Amniotic stem cell (primary cell): ENCODE measurements at regions not wholly inside any gene's neighbourhood (a gene's known extent, or its start where the extent isn't known, plus 50 kb on each side); places are given as distances from the start of the nearest gene placed in this dataset.
"Not testable (repeated sequence)": the region's sequence is repeated elsewhere in the genome, so short reads cannot be mapped to it uniquely, and the experiment has no call there.

ENCODE experiments used
- DNase-seq: peaks from one replicate; lab custom pipeline; 2025; lab: John Stamatoyannopoulos, UW

DNA sequence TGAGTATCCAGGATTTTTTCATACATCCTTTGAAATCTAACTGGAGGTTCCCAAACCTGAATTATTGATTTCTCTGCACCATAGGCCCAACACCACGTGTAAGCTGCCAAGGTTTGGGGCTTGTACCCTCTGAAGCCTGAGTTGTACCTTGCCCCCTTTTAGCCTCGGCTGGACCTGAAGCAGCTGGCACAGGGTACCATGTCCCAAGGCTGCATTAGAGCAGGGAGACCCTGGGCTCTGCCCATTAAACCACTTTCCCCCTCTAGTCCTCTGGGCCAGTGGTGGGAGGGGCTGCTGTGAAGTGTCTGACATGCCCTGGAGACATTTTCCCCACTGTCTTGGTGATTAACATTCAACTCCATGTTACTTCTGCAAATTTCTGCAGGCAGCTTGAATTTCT is 532.9 kb upstream of the NUDT12 start:
- no peak for DNase-seq

GRCh38 chr5:104088876-104089778 is 526.5 kb upstream of the NUDT12 start:
- DNase-seq: no peak

DNA sequence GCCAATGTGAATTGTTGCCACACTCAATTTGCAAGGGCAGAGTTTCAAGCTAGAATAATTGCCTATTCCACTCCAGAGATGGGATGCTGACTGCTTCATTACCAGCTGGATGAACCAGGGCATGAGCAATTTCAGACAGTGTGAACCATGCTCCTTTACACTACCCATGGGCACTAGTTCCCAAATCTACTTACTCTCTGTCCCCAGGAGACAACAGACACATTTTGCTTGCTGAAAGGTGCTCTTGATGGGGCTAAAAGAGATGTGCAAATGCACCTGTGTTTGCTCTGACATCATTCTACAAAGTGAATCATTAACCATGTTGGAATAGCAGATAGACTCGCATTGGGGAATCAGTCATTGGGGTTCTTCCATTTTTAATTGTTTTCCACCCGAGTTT is 522.3 kb upstream of the NUDT12 start:
- no peak for DNase-seq

GRCh38 chr5:104082754-104083153 is 520.2 kb upstream of the NUDT12 start:
- DNase-seq: no peak

DNA sequence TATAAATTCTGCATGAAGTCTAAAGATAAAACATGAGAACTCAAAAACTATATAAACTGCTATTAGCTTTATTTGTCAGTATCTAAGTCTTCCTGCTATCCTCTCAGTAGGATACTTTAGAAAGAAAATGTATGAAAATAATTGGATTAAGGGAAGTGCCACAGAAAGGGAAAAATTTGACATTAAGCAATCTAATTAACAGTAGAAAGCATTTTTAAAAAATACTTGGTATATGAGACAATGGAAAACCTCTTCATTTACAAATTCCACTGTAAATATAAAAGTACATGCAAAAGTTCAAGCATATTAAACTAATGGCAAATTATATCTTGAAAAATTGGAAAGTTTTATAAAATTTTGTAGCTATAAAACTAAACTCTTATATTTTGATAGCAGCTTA is 518.6 kb upstream of the NUDT12 start:
- DNase-seq: no peak

- DNase-seq: no peak
Observed at GRCh38 chr5:104080646-104081175, 518.1 kb upstream of the NUDT12 start.

DNA sequence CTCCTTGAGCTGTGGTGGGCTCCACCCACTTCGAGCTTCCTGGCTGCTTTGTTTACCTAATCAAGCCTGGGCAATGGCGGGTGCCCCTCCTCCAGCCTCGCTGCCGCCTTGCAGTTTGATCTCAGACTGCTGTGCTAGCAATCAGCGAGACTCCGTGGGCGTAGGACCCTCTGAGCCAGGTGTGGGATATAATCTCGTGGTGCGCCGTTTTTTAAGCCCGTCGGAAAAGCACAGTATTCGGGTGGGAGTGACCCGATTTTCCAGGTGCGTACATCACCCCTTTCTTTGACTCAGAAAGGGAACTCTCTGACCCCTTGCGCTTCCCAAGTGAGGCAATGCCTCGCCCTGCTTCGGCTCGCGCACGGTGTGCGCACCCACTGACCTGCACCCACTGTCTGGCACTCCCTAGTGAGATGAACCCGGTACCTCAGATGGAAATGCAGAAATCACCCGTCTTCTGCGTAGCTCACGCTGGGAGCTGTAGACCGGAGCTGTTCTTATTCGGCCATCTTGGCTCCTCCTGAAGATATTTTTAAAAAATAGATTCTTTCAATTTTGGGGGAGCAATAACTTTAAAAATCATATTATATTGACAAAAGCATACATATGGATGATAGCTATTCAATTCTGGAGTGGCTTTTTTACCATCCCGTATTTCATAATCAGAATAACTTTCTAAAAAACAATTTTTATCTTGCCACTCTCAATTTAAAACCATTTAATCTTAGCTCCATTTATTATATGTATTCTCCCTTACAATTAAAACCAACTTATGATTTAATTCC is 517.5 kb upstream of the NUDT12 start:
- not testable (repeated sequence) for DNase-seq

- DNase-seq: no peak
Observed at GRCh38 chr5:104071887-104072286, 509.3 kb upstream of the NUDT12 start.

DNA sequence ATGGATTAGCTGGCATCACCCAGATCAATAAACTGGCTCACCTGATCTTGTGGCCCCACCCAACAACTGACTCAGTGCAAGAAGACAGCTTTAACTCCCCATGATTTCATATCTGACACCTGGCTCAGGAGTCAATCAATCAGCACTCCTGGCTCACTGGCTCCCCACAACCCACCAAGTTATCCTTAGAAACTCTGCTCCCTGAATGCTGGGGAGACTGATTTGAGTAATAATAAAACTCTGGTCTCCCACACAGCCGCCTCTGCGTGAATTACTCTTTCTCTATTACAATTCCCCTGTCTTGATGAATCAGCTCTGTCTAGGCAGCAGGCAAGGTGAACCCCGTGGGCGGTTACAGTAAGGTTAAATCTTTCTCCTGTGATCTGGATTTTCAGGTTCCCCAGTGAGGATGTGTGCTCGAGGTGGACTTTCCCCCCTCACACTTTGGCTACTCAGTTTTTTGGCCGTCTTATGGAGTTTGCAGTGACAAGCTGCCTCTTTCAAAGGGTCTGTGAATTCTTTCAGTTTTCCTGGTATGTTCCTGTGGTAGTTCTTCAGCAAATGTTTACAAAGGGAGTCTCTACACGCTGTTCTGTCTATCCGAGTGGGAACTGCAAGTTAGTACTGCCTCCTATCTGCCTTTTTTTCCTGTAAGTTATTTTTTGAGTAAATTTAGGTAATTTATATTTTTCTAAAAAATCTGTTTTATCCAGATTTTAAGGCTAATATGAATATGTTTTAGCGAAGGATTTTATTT is 500.2 kb upstream of the NUDT12 start:
- DNase-seq: no peak

DNA sequence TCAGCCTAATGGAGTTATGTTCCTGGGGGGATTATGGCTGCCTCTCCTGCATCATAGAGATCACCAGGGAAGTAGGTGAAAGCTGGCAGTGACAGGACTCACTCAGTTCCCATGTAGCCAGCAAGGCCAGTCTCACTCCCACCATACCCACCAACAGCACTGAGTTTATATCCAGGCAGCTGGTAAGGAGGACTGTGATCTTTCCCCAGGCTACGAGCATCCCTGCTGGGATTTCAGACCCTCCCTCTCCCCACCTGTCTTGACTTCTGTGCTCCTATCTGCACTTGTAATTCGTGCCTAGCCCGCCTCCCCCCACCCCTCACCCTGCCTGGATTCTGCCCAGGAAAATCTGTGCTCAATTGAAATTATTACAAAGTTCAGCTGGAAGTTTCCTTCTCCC is 499.1 kb upstream of the NUDT12 start:
- no peak for DNase-seq

GRCh38 chr5:104053353-104053649 is 490.7 kb upstream of the NUDT12 start:
- no peak for DNase-seq

DNA sequence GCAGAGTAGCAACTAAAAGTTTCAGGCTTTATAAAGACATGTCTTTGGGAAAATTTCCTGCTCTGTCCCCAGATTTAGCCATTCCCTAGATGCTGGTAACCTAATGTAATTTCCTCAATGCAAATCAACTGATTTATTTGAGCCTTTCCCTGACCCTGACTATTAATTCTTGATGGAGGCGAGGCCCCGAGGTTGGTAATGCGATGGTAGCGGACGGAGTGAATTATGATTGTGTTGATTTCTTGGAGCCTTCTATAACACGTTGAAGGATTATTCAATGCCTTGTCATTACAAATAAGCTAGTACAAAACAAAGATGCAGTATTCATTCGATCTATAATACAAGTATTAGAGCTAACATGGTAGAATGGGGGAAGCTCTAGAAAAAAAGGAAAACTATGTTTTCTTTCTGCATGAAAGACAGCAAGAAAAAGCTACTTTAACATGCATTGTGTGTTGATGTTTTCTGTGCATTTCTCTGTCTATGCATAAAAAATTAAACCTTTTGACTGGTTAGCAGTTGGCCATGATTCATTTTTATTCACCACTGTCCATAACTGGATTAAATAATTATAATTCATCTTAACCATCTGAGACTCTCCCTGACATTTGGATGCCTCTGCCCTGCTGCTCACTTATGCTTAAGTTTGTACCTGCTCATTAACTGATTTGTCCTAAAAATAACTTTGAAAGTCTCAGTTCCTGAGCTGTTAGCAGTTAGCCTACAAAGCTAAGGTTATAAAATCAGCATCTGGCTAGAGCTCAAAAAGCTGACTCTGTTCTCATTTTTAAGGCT is 490.2 kb upstream of the NUDT12 start:
- DNase-seq: no peak

- DNase-seq: no peak
Observed at GRCh38 chr5:104050436-104050835, 487.8 kb upstream of the NUDT12 start.

DNA sequence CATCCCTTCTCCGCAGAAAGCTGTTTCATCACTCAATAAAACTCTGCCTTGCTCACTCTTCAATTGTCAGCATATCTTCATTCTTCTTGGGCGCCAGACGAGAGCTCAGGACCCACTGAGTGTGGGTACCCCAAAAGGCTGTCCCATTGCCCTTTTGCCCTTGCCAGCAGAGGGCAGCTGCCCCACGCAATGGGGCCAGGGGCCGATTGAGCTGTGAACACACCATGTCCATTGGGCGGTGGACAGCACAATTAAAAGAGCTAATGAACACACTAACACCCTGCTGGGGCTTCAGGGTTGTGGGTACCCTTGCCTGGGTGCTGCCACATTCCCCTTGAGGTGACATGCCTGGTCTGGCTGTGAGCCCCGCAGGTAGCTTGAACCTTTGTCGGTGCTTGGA is 487.2 kb upstream of the NUDT12 start:
- no peak for DNase-seq

DNA sequence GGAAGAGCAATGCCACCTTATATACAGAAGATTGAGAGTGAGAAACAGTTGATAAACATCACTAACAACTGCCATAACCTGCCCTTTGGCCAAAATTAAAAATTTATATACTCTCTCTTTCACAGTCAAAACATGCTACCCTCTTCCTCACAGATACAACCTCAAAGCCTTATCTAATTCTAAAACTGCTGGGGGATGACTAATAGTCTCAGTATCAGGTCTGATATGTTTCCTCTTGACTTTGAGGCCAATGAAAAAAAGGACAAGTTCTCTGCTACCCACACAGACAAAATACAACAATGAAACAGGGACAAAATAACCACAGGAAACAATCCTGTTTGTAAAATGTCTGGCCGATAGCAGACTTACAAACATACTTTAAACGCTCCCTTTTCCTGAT is 485.6 kb upstream of the NUDT12 start:
- DNase-seq: no peak

GRCh38 chr5:104045987-104046386 is 483.4 kb upstream of the NUDT12 start:
- no peak for DNase-seq

DNA sequence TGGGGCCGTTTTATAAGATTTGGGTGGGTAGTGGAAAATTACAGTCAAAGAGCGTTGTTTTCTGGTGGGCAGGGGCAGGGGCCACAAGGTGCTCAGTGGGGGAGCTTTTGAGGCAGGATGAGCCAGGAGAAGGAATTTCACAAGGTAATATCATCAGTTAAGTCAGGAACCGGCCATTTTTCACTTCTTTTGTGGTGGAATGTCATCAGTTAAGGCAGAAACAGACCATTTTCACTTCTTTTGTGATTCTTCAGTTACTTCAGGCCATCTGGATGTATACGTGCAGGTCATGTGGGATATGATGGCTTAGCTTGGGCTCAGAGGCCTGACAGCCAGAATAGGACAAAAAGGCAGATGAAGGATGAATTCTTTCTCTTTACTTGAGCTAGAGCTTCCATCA is 477.3 kb upstream of the NUDT12 start:
- DNase-seq: not testable (repeated sequence)

- DNase-seq: not testable (repeated sequence)
Observed at GRCh38 chr5:104037136-104037535, 474.5 kb upstream of the NUDT12 start.

DNA sequence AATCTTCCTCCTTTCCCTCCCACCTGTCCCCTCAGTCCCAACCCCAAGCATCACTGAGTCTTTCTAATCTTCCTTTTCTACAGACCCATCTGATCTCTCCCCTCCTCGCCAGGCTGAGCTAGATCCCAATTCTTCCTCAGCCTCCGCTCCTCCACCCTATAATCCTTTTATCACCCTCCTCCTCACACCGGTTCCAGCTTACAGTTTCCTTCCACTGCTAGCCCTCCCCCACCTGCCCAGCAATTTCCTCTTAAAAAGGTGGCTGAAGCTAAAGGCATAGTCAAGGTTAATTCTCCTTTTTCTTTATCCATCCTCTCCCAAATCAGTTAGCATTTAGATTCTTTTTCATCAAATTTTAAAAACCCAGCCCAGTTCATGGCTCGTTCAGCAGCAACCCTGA is 470.6 kb upstream of the NUDT12 start:
- DNase-seq: not testable (repeated sequence)

DNA sequence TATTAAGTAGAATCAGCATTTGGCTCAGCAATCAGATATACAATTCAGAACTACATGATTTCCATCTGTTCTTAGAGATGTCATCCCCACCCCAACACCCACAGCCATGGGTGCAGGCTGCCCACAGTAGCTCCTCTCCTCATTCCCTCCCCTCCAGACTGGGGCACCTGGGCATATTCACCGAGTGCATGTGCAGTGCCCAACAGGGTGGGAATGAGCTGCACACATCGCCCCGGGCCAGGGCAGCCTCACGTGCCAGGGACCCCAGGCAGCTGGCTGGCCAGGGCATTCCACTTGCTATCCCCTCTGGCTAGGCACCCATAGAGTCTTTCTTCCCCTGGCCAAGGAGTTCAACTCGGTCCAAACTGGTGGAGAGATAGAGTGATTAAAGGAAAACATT is 461.9 kb upstream of the NUDT12 start:
- no peak for DNase-seq

GRCh38 chr5:104023739-104024138 is 461.1 kb upstream of the NUDT12 start:
- no peak for DNase-seq

- DNase-seq: no peak
Observed at GRCh38 chr5:104019956-104020355, 457.4 kb upstream of the NUDT12 start.
